HG03521 (cell line): ENCODE measurements at regions not wholly inside any gene's neighbourhood (a gene's known extent, or its start where the extent isn't known, plus 50 kb on each side); places are given as distances from the start of the nearest gene placed in this dataset.

Experiments used
- ATAC-seq: cut with Tn5 transposase; IDR thresholded peaks from one replicate; pipeline ENCODE4 v1.9.1; 2021; ENCODE audit warnings: mild to moderate bottlenecking, moderate library complexity; ENCODE audit not compliant: unreplicated experiment

- ATAC-seq = no peak
Measured at GRCh38 chr1:38113159-38113666, 66.6 kb upstream of the POU3F1 start.

GRCh38 chr1:38111589-38111988 is 65.0 kb upstream of the POU3F1 start:
- no peak for ATAC-seq

GRCh38 chr1:38105267-38105666 is 58.7 kb upstream of the POU3F1 start:
- no peak for ATAC-seq

- ATAC-seq = no peak
Measured at GRCh38 chr1:38102636-38103035, 56.0 kb upstream of the POU3F1 start.

GRCh38 chr1:38101037-38101785 is 54.6 kb upstream of the POU3F1 start:
- ATAC-seq = no peak

GRCh38 chr1:38098101-38098847 is 51.7 kb upstream of the POU3F1 start:
- ATAC-seq = no peak

GRCh38 chr1:38097284-38097898 is 50.8 kb upstream of the POU3F1 start:
- ATAC-seq = no peak
